Activated T-helper 2 cell treated with anti-CD3 and anti-CD28 coated beads, Interferon-gamma antibody, Interleukin-2, Interleukin-4, amounts not matched to agents 10 μg/mL and 5 μg/mL and 100 μg/mL, durations not matched to agents 14 hours and 24 hours and 36 hours (primary cell): ENCODE measurements at regions not wholly inside any gene's neighbourhood (a gene's known extent, or its start where the extent isn't known, plus 50 kb on each side); places are given as distances from the start of the nearest gene placed in this dataset.

Experiments
- DNase-seq: peaks from one replicate; pipeline ENCODE4 v3.0.0; 2021; ENCODE audit warnings: low spot score
- H3K27ac Mint-ChIP-seq: one replicate; pipeline ENCODE4 v1.8.0; 2021; ENCODE audit warnings: mixed read lengths
- H3K27me3 Mint-ChIP-seq: one replicate; pipeline ENCODE4 v1.8.0; 2021; ENCODE audit warnings: low read depth, mixed read lengths
- H3K36me3 Mint-ChIP-seq: one replicate; pipeline ENCODE4 v1.8.0; 2021; ENCODE audit warnings: low read depth, mixed read lengths
- H3K4me1 Mint-ChIP-seq: one replicate; pipeline ENCODE4 v1.8.0; 2021; ENCODE audit warnings: low read depth, mixed read lengths
- H3K4me3 Mint-ChIP-seq: one replicate; pipeline ENCODE4 v1.8.0; 2021; ENCODE audit warnings: low read depth, mild to moderate bottlenecking, moderate library complexity, mixed read lengths
- H3K9me3 Mint-ChIP-seq: one replicate; pipeline ENCODE4 v1.8.0; 2021; ENCODE audit warnings: mixed read lengths
- intact Hi-C: fragments of 100-400 bp; cut with micrococcal nuclease; formaldehyde crosslinking; loops from one replicate; pipeline ENCODE4 v1.15.1; 2023

- peaks cover 25% of the 10 kb centered on the region for H3K9me3 Mint-ChIP-seq
- no peak overlapping the region for H3K4me3 Mint-ChIP-seq
- H3K36me3 Mint-ChIP-seq, result no peaks in the 10 kb centered on the region
- no peak for DNase-seq
- H3K4me1 Mint-ChIP-seq, result no peaks in the 10 kb centered on the region
- intact Hi-C loops, result no loop called here
- no peak overlapping the region for H3K27ac Mint-ChIP-seq
- no peaks in the 10 kb centered on the region for H3K27me3 Mint-ChIP-seq
Observed at GRCh38 chr10:107790271-107790670, 625.8 kb upstream of the SORCS1 start.

- intact Hi-C loops, result no loop called here
- peaks cover 25% of the 10 kb centered on the region for H3K9me3 Mint-ChIP-seq
- H3K4me1 Mint-ChIP-seq, result no peaks in the 10 kb centered on the region
- no peak for DNase-seq
- no peak overlapping the region for H3K27ac Mint-ChIP-seq
- no peaks in the 10 kb centered on the region for H3K27me3 Mint-ChIP-seq
- no peak overlapping the region for H3K4me3 Mint-ChIP-seq
- H3K36me3 Mint-ChIP-seq, result no peaks in the 10 kb centered on the region
Observed at GRCh38 chr10:107771066-107771465, 606.6 kb upstream of the SORCS1 start.

GRCh38 chr10:107767185-107767584 is 602.7 kb upstream of the SORCS1 start:
- Mint-ChIP-seq H3K9me3 (peaks cover 33% of the 10 kb centered on the region), H3K36me3 (no peaks in the 10 kb centered on the region), H3K27me3 (no peaks in the 10 kb centered on the region), H3K4me1 (no peaks in the 10 kb centered on the region), H3K27ac (no peak overlapping the region), H3K4me3 (no peak overlapping the region)
- DNase-seq, result no peak
- intact Hi-C loops, result no loop called here

- no peaks in the 10 kb centered on the region for H3K27me3 Mint-ChIP-seq
- no peak for DNase-seq
- H3K9me3 Mint-ChIP-seq, result peaks cover 20% of the 10 kb centered on the region
- intact Hi-C loops, result no loop called here
- no peaks in the 10 kb centered on the region for H3K36me3 Mint-ChIP-seq
- no peak overlapping the region for H3K4me3 Mint-ChIP-seq
- no peaks in the 10 kb centered on the region for H3K4me1 Mint-ChIP-seq
- no peak overlapping the region for H3K27ac Mint-ChIP-seq
Observed at GRCh38 chr10:107754814-107755213, 590.3 kb upstream of the SORCS1 start.

- peaks cover 51% of the 10 kb centered on the region for H3K9me3 Mint-ChIP-seq
- no peaks in the 10 kb centered on the region for H3K27me3 Mint-ChIP-seq
- no peak for DNase-seq
- H3K4me3 Mint-ChIP-seq, result no peak overlapping the region
- no peaks in the 10 kb centered on the region for H3K4me1 Mint-ChIP-seq
- no peaks in the 10 kb centered on the region for H3K36me3 Mint-ChIP-seq
- intact Hi-C loops, result no loop called here
- no peak overlapping the region for H3K27ac Mint-ChIP-seq
Observed at GRCh38 chr10:107749235-107749634, 584.7 kb upstream of the SORCS1 start.

- peaks cover 49% of the 10 kb centered on the region for H3K9me3 Mint-ChIP-seq
- intact Hi-C loops, result no loop called here
- H3K27me3 Mint-ChIP-seq, result no peaks in the 10 kb centered on the region
- H3K36me3 Mint-ChIP-seq, result no peaks in the 10 kb centered on the region
- no peak for DNase-seq
- no peak overlapping the region for H3K4me3 Mint-ChIP-seq
- H3K4me1 Mint-ChIP-seq, result no peaks in the 10 kb centered on the region
- H3K27ac Mint-ChIP-seq, result no peak overlapping the region
Observed at GRCh38 chr10:107747851-107748250, 583.3 kb upstream of the SORCS1 start.

GRCh38 chr10:107741971-107742370 is 577.5 kb upstream of the SORCS1 start:
- Mint-ChIP-seq H3K9me3 (peaks cover 56% of the 10 kb centered on the region), H3K4me1 (no peaks in the 10 kb centered on the region), H3K27me3 (no peaks in the 10 kb centered on the region), H3K4me3 (no peak overlapping the region), H3K36me3 (no peaks in the 10 kb centered on the region), H3K27ac (no peak overlapping the region)
- no peak for DNase-seq
- intact Hi-C loops, result no loop called here

- Mint-ChIP-seq H3K36me3 (no peaks in the 10 kb centered on the region), H3K27me3 (no peaks in the 10 kb centered on the region), H3K27ac (no peak overlapping the region), H3K4me3 (no peak overlapping the region), H3K4me1 (no peaks in the 10 kb centered on the region), H3K9me3 (peaks cover 55% of the 10 kb centered on the region)
- no peak for DNase-seq
- intact Hi-C loops, result no loop called here
Observed at GRCh38 chr10:107740962-107741690, 576.6 kb upstream of the SORCS1 start.

GRCh38 chr10:107739951-107740350 is 575.4 kb upstream of the SORCS1 start:
- Mint-ChIP-seq H3K9me3 (peaks cover 54% of the 10 kb centered on the region), H3K4me3 (no peak overlapping the region), H3K36me3 (no peaks in the 10 kb centered on the region), H3K27ac (no peak overlapping the region), H3K4me1 (no peaks in the 10 kb centered on the region), H3K27me3 (no peaks in the 10 kb centered on the region)
- DNase-seq, result no peak
- intact Hi-C loops, result no loop called here

- DNase-seq, result no peak
- Mint-ChIP-seq H3K9me3 (peaks cover 77% of the 10 kb centered on the region), H3K4me3 (no peak overlapping the region), H3K4me1 (no peaks in the 10 kb centered on the region), H3K36me3 (no peaks in the 10 kb centered on the region), H3K27ac (no peak overlapping the region), H3K27me3 (no peaks in the 10 kb centered on the region)
- intact Hi-C loops, result no loop called here
Observed at GRCh38 chr10:107733328-107734130, 569.0 kb upstream of the SORCS1 start.

GRCh38 chr10:107732045-107732444 is 567.5 kb upstream of the SORCS1 start:
- Mint-ChIP-seq H3K4me3 (no peak overlapping the region), H3K9me3 (peaks cover 63% of the 10 kb centered on the region), H3K27me3 (no peaks in the 10 kb centered on the region), H3K4me1 (no peaks in the 10 kb centered on the region), H3K36me3 (no peaks in the 10 kb centered on the region), H3K27ac (no peak overlapping the region)
- no peak for DNase-seq
- intact Hi-C loops, result no loop called here

- Mint-ChIP-seq H3K27ac (no peak overlapping the region), H3K4me1 (no peaks in the 10 kb centered on the region), H3K27me3 (no peaks in the 10 kb centered on the region), H3K9me3 (peaks cover 39% of the 10 kb centered on the region), H3K4me3 (no peak overlapping the region), H3K36me3 (no peaks in the 10 kb centered on the region)
- no peak for DNase-seq
- intact Hi-C loops, result no loop called here
Observed at GRCh38 chr10:107728807-107729206, 564.3 kb upstream of the SORCS1 start.

GRCh38 chr10:107727767-107728317 is 563.3 kb upstream of the SORCS1 start:
- intact Hi-C loops, result no loop called here

More at GRCh38 chr10:107727767-107728317, 563.3 kb upstream of the SORCS1 start:
- H3K27ac Mint-ChIP-seq, result no peak overlapping the region
- H3K4me1 Mint-ChIP-seq, result no peaks in the 10 kb centered on the region
- peaks cover 34% of the 10 kb centered on the region for H3K9me3 Mint-ChIP-seq
- no peak overlapping the region for H3K4me3 Mint-ChIP-seq
- no peak for DNase-seq
- H3K27me3 Mint-ChIP-seq, result no peaks in the 10 kb centered on the region
- H3K36me3 Mint-ChIP-seq, result no peaks in the 10 kb centered on the region
